CD14-positive monocyte (primary cell): ENCODE measurements at regions not wholly inside any gene's neighbourhood (a gene's known extent, or its start where the extent isn't known, plus 50 kb on each side); places are given as distances from the start of the nearest gene placed in this dataset.

Experiments used
- DNase-seq, 3 donors: peaks; one replicate each; pipeline ENCODE4 v3.0.0-alpha.2; 2011 to 2022
- H2AFZ ChIP-seq: 2 replicates; pipeline ENCODE4 v1.6.0; 2012; ENCODE audit warnings: mild to moderate bottlenecking, low read depth, low read length, inconsistent platforms; ENCODE audit not compliant: insufficient read depth, poor library complexity, severe bottlenecking
- H3K27ac ChIP-seq, 2 donors: 1 replicate in 1 of 2; 2 replicates in 1 of 2; pipeline ENCODE4 v1.5.1; 2012 to 2013; ENCODE audit warnings: low read length in 2 of 2, control low read depth in 1 of 2, inconsistent platforms in 1 of 2, low read depth in 1 of 2, mild to moderate bottlenecking in 1 of 2
- H3K27me3 ChIP-seq, 2 donors: one replicate each; pipeline versions ENCODE4 v1.6.0 to v1.6.1; 2011 to 2013; ENCODE audit warnings: low read length in 2 of 2; ENCODE audit not compliant: control insufficient read depth in 2 of 2, insufficient read depth in 2 of 2
- H3K36me3 ChIP-seq, 2 donors: replicated peaks in 1 of 2; 1 replicate in 1 of 2; 2 replicates in 1 of 2; pipeline versions ENCODE4 v1.5.1 to v1.6.1; 2012 to 2013; ENCODE audit warnings: low read length in 2 of 2, control low read depth in 1 of 2, inconsistent platforms in 1 of 2, mild to moderate bottlenecking in 1 of 2; ENCODE audit not compliant: insufficient read depth in 2 of 2, control insufficient read depth in 1 of 2
- H3K4me1 ChIP-seq, 2 donors: 1 replicate in 1 of 2; 2 replicates in 1 of 2; pipeline versions ENCODE4 v1.5.1 to v1.6.1; 2012 to 2013; ENCODE audit warnings: low read length in 2 of 2, control low read depth in 1 of 2, inconsistent platforms in 1 of 2, mild to moderate bottlenecking in 1 of 2, moderate library complexity in 1 of 2; ENCODE audit not compliant: insufficient read depth in 2 of 2, control insufficient read depth in 1 of 2
- H3K4me2 ChIP-seq: replicated peaks from 2 replicates; pipeline ENCODE3; 2012; ENCODE audit warnings: low read length, moderate library complexity, mild to moderate bottlenecking; ENCODE audit not compliant: poor library complexity, severe bottlenecking; ENCODE audit errors: extremely low read depth
- H3K4me3 ChIP-seq, 3 experiments: fragments of 200-600 bp in 1 of 3; sonication (generic) in 1 of 3; replicated peaks in 1 of 3; 1 replicate in 2 of 3; 2 replicates in 1 of 3; pipeline ENCODE4 v1.5.1; 2011 to 2013; ENCODE audit warnings: low read length in 3 of 3, mild to moderate bottlenecking in 3 of 3, control low read depth in 2 of 3, low read depth in 2 of 3, inconsistent platforms in 1 of 3, moderate library complexity in 1 of 3
- H3K79me2 ChIP-seq: 2 replicates; pipeline ENCODE4 v1.6.0; 2012; ENCODE audit warnings: mild to moderate bottlenecking, control low read depth, inconsistent platforms, low read length, moderate library complexity; ENCODE audit not compliant: insufficient read depth
- H3K9ac ChIP-seq: 2 replicates; pipeline ENCODE4 v1.6.0; 2017; ENCODE audit warnings: low read length, mild to moderate bottlenecking; ENCODE audit not compliant: insufficient read depth, poor library complexity, severe bottlenecking
- H3K9me3 ChIP-seq, 2 donors: replicated peaks in 1 of 2; 1 replicate in 1 of 2; 2 replicates in 1 of 2; pipeline versions ENCODE4 v1.5.1 to v1.6.1; 2012 to 2013; ENCODE audit warnings: low read length in 2 of 2, control low read depth in 1 of 2; ENCODE audit not compliant: control insufficient read depth in 1 of 2, insufficient read depth in 1 of 2
- H4K20me1 ChIP-seq: 2 replicates; pipeline ENCODE4 v1.6.0; 2012; ENCODE audit warnings: mild to moderate bottlenecking, low read length, control low read depth, moderate library complexity; ENCODE audit not compliant: insufficient read depth
- H3K27ac Mint-ChIP-seq, 7 donors: one replicate each; pipeline ENCODE4 v1.8.0; 2020; ENCODE audit warnings: mild to moderate bottlenecking in 7 of 7, mixed read lengths in 7 of 7, moderate library complexity in 6 of 7, inconsistent platforms in 2 of 7
- H3K27me3 Mint-ChIP-seq, 3 donors: one replicate each; pipeline ENCODE4 v1.8.0; 2021 to 2022; ENCODE audit warnings: low read depth in 3 of 3, mild to moderate bottlenecking in 3 of 3, mixed read lengths in 3 of 3, moderate library complexity in 3 of 3, inconsistent platforms in 1 of 3
- H3K36me3 Mint-ChIP-seq, 2 donors: one replicate each; pipeline ENCODE4 v1.8.0; 2020; ENCODE audit warnings: mixed read lengths in 2 of 2, inconsistent platforms in 1 of 2, mild to moderate bottlenecking in 1 of 2
- H3K4me1 Mint-ChIP-seq: one replicate; pipeline ENCODE4 v1.8.0; 2020; ENCODE audit warnings: mild to moderate bottlenecking, mixed read lengths
- H3K4me3 Mint-ChIP-seq, 2 donors: one replicate each; pipeline ENCODE4 v1.8.0; 2020; ENCODE audit warnings: mild to moderate bottlenecking in 2 of 2, mixed read lengths in 2 of 2, moderate library complexity in 1 of 2
- H3K9me3 Mint-ChIP-seq, 7 donors: one replicate each; pipeline ENCODE4 v1.8.0; 2020 to 2022; ENCODE audit warnings: mixed read lengths in 7 of 7, mild to moderate bottlenecking in 6 of 7, moderate library complexity in 6 of 7, inconsistent platforms in 2 of 7
- CTCF ChIP-seq: fragments of 200-600 bp; IDR thresholded peaks from one replicate; pipeline ENCODE4 v1.8.0; 2022; ENCODE audit warnings: antibody characterized with exemption, mild to moderate bottlenecking
- WGBS: methylation state at CpG from one replicate; pipeline ENCODE4 v1.1.5; 2013; ENCODE audit warnings: missing lambda C conversion rate; ENCODE audit not compliant: insufficient coverage; 5-methylcytosine and 5-hydroxymethylcytosine counted together
- intact Hi-C, 2 donors: fragments of 100-400 bp; cut with micrococcal nuclease; formaldehyde crosslinking; loops; one replicate each; pipeline versions ENCODE4 v1.15.0 to v1.15.1; 2023

GRCh38 chr1:177849579-177850290 is 120.1 kb downstream of the SEC16B start:
- no peaks in the 10 kb centered on the region for H3K4me1 Mint-ChIP-seq
- Histone ChIP-seq H3K4me2 (no peak overlapping the region), H3K4me3 (no peak overlapping the region), H3K9ac (no peak overlapping the region), H4K20me1 (no peaks in the 10 kb centered on the region), H3K9me3 (no peaks in the 10 kb centered on the region), H2AFZ (no peak overlapping the region), H3K27me3 (no peaks in the 10 kb centered on the region), H3K79me2 (no peaks in the 10 kb centered on the region), H3K4me1 (no peaks in the 10 kb centered on the region), H3K27ac (no peak overlapping the region), H3K36me3 (no peaks in the 10 kb centered on the region)
- H3K36me3 Mint-ChIP-seq: no peaks in the 10 kb centered on the region
- H3K9me3 Mint-ChIP-seq: peaks cover 0 to 7% (median 2%) of the 10 kb centered on the region in 7 donors
- DNase-seq: no peak
- no CpG with 5 or more reads among the region's 3 CpGs for WGBS
- H3K27me3 Mint-ChIP-seq: peaks cover 0 to 3% (median 0%) of the 10 kb centered on the region in 3 donors
- H3K4me3 Mint-ChIP-seq: no peak overlapping the region
- H3K27ac Mint-ChIP-seq: no peak overlapping the region
- no peak for TF ChIP-seq CTCF
- intact Hi-C loops: no loop called here

GRCh38 chr1:177849130-177849529 is 120.7 kb downstream of the SEC16B start:
- no peak for TF ChIP-seq CTCF
- Mint-ChIP-seq H3K4me3 (no peak overlapping the region), H3K27ac (no peak overlapping the region), H3K4me1 (no peaks in the 10 kb centered on the region), H3K27me3 (peaks cover 0 to 3% (median 0%) of the 10 kb centered on the region in 3 donors), H3K9me3 (peaks cover 0 to 5% (median 2%) of the 10 kb centered on the region in 7 donors), H3K36me3 (no peaks in the 10 kb centered on the region)
- intact Hi-C loops: no loop called here
- Histone ChIP-seq H3K9ac (no peak overlapping the region), H3K4me1 (no peaks in the 10 kb centered on the region), H3K27ac (no peak overlapping the region), H3K4me3 (no peak overlapping the region), H3K79me2 (no peaks in the 10 kb centered on the region), H3K9me3 (no peaks in the 10 kb centered on the region), H3K4me2 (no peak overlapping the region), H3K36me3 (no peaks in the 10 kb centered on the region), H4K20me1 (no peaks in the 10 kb centered on the region), H3K27me3 (no peaks in the 10 kb centered on the region), H2AFZ (no peak overlapping the region)
- DNase-seq: no peak
